ACC112 (cell line): ENCODE measurements at regions not wholly inside any gene's neighbourhood (a gene's known extent, or its start where the extent isn't known, plus 50 kb on each side); places are given as distances from the start of the nearest gene placed in this dataset.

Experiments
- H2AFZ ChIP-seq: fragments of 200-600 bp; sonication (generic); one replicate; pipeline ENCODE4 v1.6.0; 2017; ENCODE audit warnings: antibody characterized with exemption, low read length; ENCODE audit not compliant: unreplicated experiment
- H3K27ac ChIP-seq: fragments of 200-600 bp; sonication (generic); 2 replicates; pipeline ENCODE4 v1.5.1; 2014; ENCODE audit warnings: low read depth, mild to moderate bottlenecking, antibody characterized with exemption, low read length, moderate library complexity
- H3K27me3 ChIP-seq: fragments of 200-600 bp; sonication (generic); 2 replicates; pipeline ENCODE4 v1.6.1; 2014; ENCODE audit warnings: mild to moderate bottlenecking, antibody characterized with exemption, low read length, moderate library complexity, mixed read lengths; ENCODE audit not compliant: insufficient read depth
- H3K36me3 ChIP-seq: fragments of 200-600 bp; sonication (generic); 2 replicates; pipeline ENCODE4 v1.6.1; 2016; ENCODE audit warnings: mild to moderate bottlenecking, antibody characterized with exemption, low read length, moderate library complexity, mixed read lengths; ENCODE audit not compliant: insufficient read depth
- H3K4me1 ChIP-seq: fragments of 200-600 bp; sonication (generic); one replicate; pipeline ENCODE4 v1.6.1; 2016; ENCODE audit warnings: low read length, mixed read lengths; ENCODE audit not compliant: insufficient read depth, unreplicated experiment, control insufficient read depth
- H3K4me3 ChIP-seq: fragments of 200-600 bp; sonication (generic); 2 replicates; pipeline ENCODE4 v1.5.1; 2014; ENCODE audit warnings: mild to moderate bottlenecking, low read depth, low read length
- H3K79me2 ChIP-seq: fragments of 200-600 bp; sonication (generic); one replicate; pipeline ENCODE4 v1.6.0; 2016; ENCODE audit warnings: low read length; ENCODE audit not compliant: control insufficient read depth, unreplicated experiment, insufficient read depth

GRCh38 chr1:60169206-60169605 lies 95.6 kb upstream of the C1orf87 start:
- H3K36me3 ChIP-seq, result no peaks in the 10 kb centered on the region
- no peak overlapping the region for H2AFZ ChIP-seq
- no peaks in the 10 kb centered on the region for H3K79me2 ChIP-seq
- H3K4me3 ChIP-seq, result no peak overlapping the region
- no peak overlapping the region for H3K27ac ChIP-seq
- no peaks in the 10 kb centered on the region for H3K27me3 ChIP-seq
- peaks cover 5% of the 10 kb centered on the region for H3K4me1 ChIP-seq

GRCh38 chr1:60162936-60163335 lies 89.4 kb upstream of the C1orf87 start:
- no peaks in the 10 kb centered on the region for H3K4me1 ChIP-seq
- H3K36me3 ChIP-seq, result no peaks in the 10 kb centered on the region
- H2AFZ ChIP-seq, result no peak overlapping the region
- H3K27ac ChIP-seq, result no peak overlapping the region
- H3K79me2 ChIP-seq, result no peaks in the 10 kb centered on the region
- no peaks in the 10 kb centered on the region for H3K27me3 ChIP-seq
- no peak overlapping the region for H3K4me3 ChIP-seq

GRCh38 chr1:60160141-60160540 lies 86.6 kb upstream of the C1orf87 start:
- H3K36me3 ChIP-seq, result no peaks in the 10 kb centered on the region
- H3K27ac ChIP-seq, result no peak overlapping the region
- no peaks in the 10 kb centered on the region for H3K79me2 ChIP-seq
- H3K4me1 ChIP-seq, result no peaks in the 10 kb centered on the region
- no peak overlapping the region for H2AFZ ChIP-seq
- H3K27me3 ChIP-seq, result no peaks in the 10 kb centered on the region
- no peak overlapping the region for H3K4me3 ChIP-seq

GRCh38 chr1:60156371-60156770 lies 82.8 kb upstream of the C1orf87 start:
- H3K4me1 ChIP-seq, result no peaks in the 10 kb centered on the region
- H3K4me3 ChIP-seq, result no peak overlapping the region
- H3K79me2 ChIP-seq, result no peaks in the 10 kb centered on the region
- no peaks in the 10 kb centered on the region for H3K36me3 ChIP-seq
- H3K27ac ChIP-seq, result no peak overlapping the region
- H3K27me3 ChIP-seq, result no peaks in the 10 kb centered on the region
- no peak overlapping the region for H2AFZ ChIP-seq

GRCh38 chr1:60153961-60154360 lies 80.4 kb upstream of the C1orf87 start:
- no peaks in the 10 kb centered on the region for H3K79me2 ChIP-seq
- no peaks in the 10 kb centered on the region for H3K27me3 ChIP-seq
- no peaks in the 10 kb centered on the region for H3K4me1 ChIP-seq

GRCh38 chr1:60152891-60153290 lies 79.3 kb upstream of the C1orf87 start:
- H2AFZ ChIP-seq, result no peak overlapping the region
- no peaks in the 10 kb centered on the region for H3K4me1 ChIP-seq
- no peaks in the 10 kb centered on the region for H3K36me3 ChIP-seq
- H3K79me2 ChIP-seq, result no peaks in the 10 kb centered on the region
- no peak overlapping the region for H3K27ac ChIP-seq
- no peak overlapping the region for H3K4me3 ChIP-seq
- no peaks in the 10 kb centered on the region; the same call in 1 of the 2 replicates for H3K27me3 ChIP-seq

More at GRCh38 chr1:60153961-60154360, 80.4 kb upstream of the C1orf87 start:
- H3K4me3 ChIP-seq, result no peak overlapping the region
- no peak overlapping the region for H3K27ac ChIP-seq
- no peak overlapping the region for H2AFZ ChIP-seq
- H3K36me3 ChIP-seq, result no peaks in the 10 kb centered on the region

- no peak overlapping the region for H2AFZ ChIP-seq
- H3K27ac ChIP-seq, result no peak overlapping the region
- no peak overlapping the region for H3K4me3 ChIP-seq
- no peaks in the 10 kb centered on the region for H3K4me1 ChIP-seq
- H3K27me3 ChIP-seq, result no peaks in the 10 kb centered on the region; the same call in 1 of the 2 replicates
- H3K79me2 ChIP-seq, result no peaks in the 10 kb centered on the region
- H3K36me3 ChIP-seq, result no peaks in the 10 kb centered on the region
These were observed 77.7 kb upstream of the C1orf87 start for GRCh38 chr1:60151311-60151710.

GRCh38 chr1:60149251-60149650 lies 75.7 kb upstream of the C1orf87 start:
- H3K27me3 ChIP-seq, result no peaks in the 10 kb centered on the region; the same call in 1 of the 2 replicates
- no peak overlapping the region for H3K27ac ChIP-seq
- H3K4me1 ChIP-seq, result no peaks in the 10 kb centered on the region
- H3K79me2 ChIP-seq, result no peaks in the 10 kb centered on the region
- H3K4me3 ChIP-seq, result no peak overlapping the region
- H2AFZ ChIP-seq, result no peak overlapping the region
- H3K36me3 ChIP-seq, result no peaks in the 10 kb centered on the region

- Histone ChIP-seq H3K4me1 (no peaks in the 10 kb centered on the region), H3K4me3 (no peak overlapping the region), H3K79me2 (no peaks in the 10 kb centered on the region), H3K27ac (no peak overlapping the region), H3K36me3 (no peaks in the 10 kb centered on the region), H3K27me3 (no peaks in the 10 kb centered on the region; the same call in 1 of the 2 replicates), H2AFZ (no peak overlapping the region)
These were observed 73.3 kb upstream of the C1orf87 start for GRCh38 chr1:60146884-60147283.

- H3K79me2 ChIP-seq, result no peaks in the 10 kb centered on the region
- no peak overlapping the region for H2AFZ ChIP-seq
- H3K4me1 ChIP-seq, result no peaks in the 10 kb centered on the region
- H3K27ac ChIP-seq, result no peak overlapping the region
- no peaks in the 10 kb centered on the region for H3K36me3 ChIP-seq
- H3K27me3 ChIP-seq, result no peaks in the 10 kb centered on the region; the same call in 1 of the 2 replicates
- no peak overlapping the region for H3K4me3 ChIP-seq
These were observed 72.2 kb upstream of the C1orf87 start for GRCh38 chr1:60145771-60146170.

GRCh38 chr1:60141743-60142142 lies 68.2 kb upstream of the C1orf87 start:
- Histone ChIP-seq H3K4me3 (no peak overlapping the region), H3K4me1 (no peaks in the 10 kb centered on the region), H3K79me2 (no peaks in the 10 kb centered on the region), H3K27ac (no peak overlapping the region), H3K27me3 (no peaks in the 10 kb centered on the region; the same call in 1 of the 2 replicates), H2AFZ (no peak overlapping the region), H3K36me3 (no peaks in the 10 kb centered on the region)
